ENCODE measurements at regions not wholly inside any gene's neighbourhood (a gene's known extent, or its start where the extent isn't known, plus 50 kb on each side); places are given as distances from the start of the nearest gene placed in this dataset.

DNA sequence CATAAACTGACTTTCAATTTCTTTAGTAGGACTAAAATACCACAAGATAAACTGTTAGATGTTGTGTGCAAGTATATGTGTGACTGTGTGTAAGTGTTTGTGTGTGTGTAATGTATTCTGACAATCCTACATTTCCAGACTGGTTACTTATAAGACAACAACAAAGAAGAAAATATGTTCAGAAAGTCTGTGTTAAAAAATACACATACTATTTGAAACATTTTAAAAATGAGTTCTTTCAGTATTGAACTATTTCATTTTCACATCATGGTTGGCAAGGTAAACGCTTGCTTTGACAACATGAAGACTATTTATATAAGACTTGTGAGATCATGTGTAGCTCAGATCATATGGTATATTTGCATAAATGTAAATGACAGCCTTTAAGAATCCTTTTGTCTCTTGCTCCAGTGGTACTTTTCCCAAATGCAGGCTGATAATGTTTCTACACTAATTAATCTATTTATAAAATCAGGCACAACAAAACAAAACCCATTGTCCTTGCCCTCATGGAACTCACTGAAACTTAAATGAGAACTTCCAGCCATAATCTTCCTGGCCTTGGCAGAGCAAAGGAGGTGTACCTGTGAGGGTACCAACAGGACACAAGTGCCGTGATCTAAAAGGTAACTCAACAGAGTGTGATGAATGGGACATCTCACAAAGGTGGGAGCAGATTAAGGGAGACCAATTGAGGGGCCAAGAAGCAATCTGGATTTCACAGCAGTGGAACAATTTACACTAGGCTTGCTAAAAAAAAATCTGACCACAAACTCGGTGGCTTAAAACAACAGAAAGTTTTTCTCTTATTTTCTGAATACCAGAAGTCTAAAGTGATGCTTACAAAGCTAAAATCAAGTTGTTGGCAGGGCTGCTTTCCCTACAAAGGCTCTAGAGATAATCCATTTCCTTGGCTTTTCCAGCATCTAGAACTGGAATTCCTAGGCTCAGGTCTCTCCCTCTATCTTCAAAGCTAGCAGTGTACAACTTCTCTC lies 349.0 kb downstream of the TBC1D4 start:
- Mint-ChIP-seq H3K27ac (no peak overlapping the region), H3K36me3 (ENCODE audit: low read depth) (no peaks in the 10 kb centered on the region), H3K27me3 (ENCODE audit: low read depth) (peaks cover 2% of the 10 kb centered on the region), H3K4me1 (ENCODE audit: low read depth) (no peaks in the 10 kb centered on the region), H3K9me3 (no peaks in the 10 kb centered on the region), H3K4me3 (no peak overlapping the region)
- no peak for DNase-seq (ENCODE audit: low spot score)

DNA sequence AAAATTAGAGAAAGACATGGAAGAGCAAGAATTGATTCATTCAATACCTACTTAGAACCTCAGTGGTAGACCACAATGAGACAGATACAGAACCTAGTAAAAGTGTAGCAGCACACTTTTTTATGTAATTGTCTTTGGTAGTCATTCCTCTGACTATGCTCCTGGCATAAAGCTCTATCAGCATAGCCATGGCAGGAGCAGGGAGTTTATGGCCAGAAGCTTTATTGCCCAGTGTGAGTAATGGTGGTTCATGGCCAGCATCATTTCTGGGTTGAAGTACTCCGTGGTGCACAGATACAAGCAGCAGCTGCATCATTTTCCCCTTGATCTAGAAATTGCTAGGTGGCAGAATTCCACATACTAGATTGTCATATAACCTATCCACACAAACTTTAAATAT lies 352.6 kb downstream of the TBC1D4 start:
- Mint-ChIP-seq H3K27ac (no peak overlapping the region), H3K9me3 (no peaks in the 10 kb centered on the region)
- no peak for DNase-seq (ENCODE audit: low spot score)

DNA sequence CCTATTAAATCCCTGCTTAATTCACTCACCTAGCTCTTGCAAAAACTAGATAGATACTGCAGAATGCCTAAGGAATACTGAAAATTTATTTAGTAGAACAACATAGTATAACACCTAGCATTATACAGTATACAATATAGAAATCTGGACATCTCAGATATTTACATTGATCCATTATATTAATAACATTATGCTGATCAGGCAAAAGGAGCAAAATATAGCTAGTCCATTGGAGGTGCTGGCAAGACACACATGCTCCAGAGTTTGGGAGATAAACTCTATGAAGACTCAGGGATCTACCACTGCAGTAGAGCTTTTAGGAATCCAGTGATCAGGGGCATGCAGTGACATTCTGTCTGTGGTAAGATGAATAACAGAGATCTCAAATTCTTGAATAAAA lies 357.6 kb downstream of the TBC1D4 start:
- Mint-ChIP-seq H3K4me1 (ENCODE audit: low read depth) (no peaks in the 10 kb centered on the region), H3K27ac (no peak overlapping the region), H3K9me3 (no peaks in the 10 kb centered on the region), H3K36me3 (ENCODE audit: low read depth) (no peaks in the 10 kb centered on the region), H3K27me3 (ENCODE audit: low read depth) (no peaks in the 10 kb centered on the region), H3K4me3 (no peak overlapping the region)
- DNase-seq (ENCODE audit: low spot score): no peak

More for the DNA sequence above, 352.6 kb downstream of the TBC1D4 start:
- H3K4me1 Mint-ChIP-seq (ENCODE audit: low read depth): no peaks in the 10 kb centered on the region
- H3K27me3 Mint-ChIP-seq (ENCODE audit: low read depth): peaks cover 2% of the 10 kb centered on the region
- no peaks in the 10 kb centered on the region for H3K36me3 Mint-ChIP-seq (ENCODE audit: low read depth)
- H3K4me3 Mint-ChIP-seq: no peak overlapping the region

DNA sequence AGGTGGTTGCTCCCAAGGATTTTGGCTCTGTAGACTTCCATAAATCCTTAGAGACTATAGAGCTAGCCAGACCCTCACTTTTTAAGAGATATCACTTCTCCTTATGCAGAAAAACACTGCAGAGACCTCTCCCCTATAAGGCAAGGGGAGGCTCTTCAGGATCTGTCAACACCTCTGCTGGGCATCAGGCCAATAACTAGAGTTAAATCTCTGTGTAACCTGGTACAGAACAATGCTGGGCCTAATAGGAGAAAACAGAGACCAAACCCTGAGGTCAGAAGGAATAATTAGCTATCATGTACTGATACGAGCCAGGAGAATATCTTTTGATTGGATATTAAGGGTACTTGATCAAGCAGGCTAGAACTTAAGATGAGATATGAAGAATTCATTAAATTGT lies 358.5 kb downstream of the TBC1D4 start:
- no peaks in the 10 kb centered on the region for H3K9me3 Mint-ChIP-seq
- no peaks in the 10 kb centered on the region for H3K4me1 Mint-ChIP-seq (ENCODE audit: low read depth)
- H3K27ac Mint-ChIP-seq: no peak overlapping the region
- no peak for DNase-seq (ENCODE audit: low spot score)
- H3K36me3 Mint-ChIP-seq (ENCODE audit: low read depth): no peaks in the 10 kb centered on the region
- no peaks in the 10 kb centered on the region for H3K27me3 Mint-ChIP-seq (ENCODE audit: low read depth)
- no peak overlapping the region for H3K4me3 Mint-ChIP-seq

DNA sequence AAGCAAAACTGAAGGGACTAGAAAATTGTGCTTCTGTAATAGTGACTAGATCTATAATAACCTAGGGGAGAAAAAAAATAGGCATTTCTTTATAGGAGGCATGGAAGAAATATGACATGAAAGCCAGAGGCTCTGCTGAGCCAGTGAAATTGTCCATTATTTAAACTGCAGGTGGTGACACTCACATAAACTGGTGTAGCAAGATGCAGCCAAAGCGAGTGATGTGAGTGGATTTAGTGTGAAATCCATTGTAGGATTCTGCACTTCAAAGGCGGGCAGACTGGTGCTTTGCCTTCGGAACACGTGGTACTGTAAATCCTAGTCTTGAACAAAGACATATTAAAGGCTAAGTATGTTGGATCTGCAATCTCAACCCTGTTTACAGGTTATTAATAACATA lies 361.9 kb downstream of the TBC1D4 start:
- Mint-ChIP-seq H3K4me3 (no peak overlapping the region), H3K27me3 (ENCODE audit: low read depth) (no peaks in the 10 kb centered on the region), H3K9me3 (no peaks in the 10 kb centered on the region)

DNA sequence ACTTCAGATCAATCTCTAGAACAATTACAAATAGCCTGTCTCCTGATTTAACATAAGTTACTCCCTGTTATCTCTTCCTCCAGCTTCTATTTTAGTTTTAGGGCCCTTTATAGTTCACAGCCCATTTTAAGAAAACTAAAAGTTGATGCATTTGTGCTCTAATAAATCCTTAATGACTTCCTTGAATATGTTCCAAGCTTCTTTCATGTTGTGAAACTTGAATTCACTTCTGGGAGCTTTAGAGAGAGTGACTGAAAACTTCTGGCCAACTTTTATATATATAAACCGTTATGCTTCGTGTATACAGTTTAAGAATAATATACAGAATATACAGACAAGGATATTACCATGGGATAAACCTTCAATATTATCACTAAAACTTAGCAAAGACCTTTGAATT lies 366.8 kb downstream of the TBC1D4 start:
- DNase-seq (ENCODE audit: low spot score): no peak
- Mint-ChIP-seq H3K4me3 (no peak overlapping the region), H3K36me3 (ENCODE audit: low read depth) (no peaks in the 10 kb centered on the region), H3K9me3 (no peaks in the 10 kb centered on the region), H3K4me1 (ENCODE audit: low read depth) (no peaks in the 10 kb centered on the region), H3K27ac (no peak overlapping the region), H3K27me3 (ENCODE audit: low read depth) (no peaks in the 10 kb centered on the region)

More for the DNA sequence above, 361.9 kb downstream of the TBC1D4 start:
- Mint-ChIP-seq H3K4me1 (ENCODE audit: low read depth) (no peaks in the 10 kb centered on the region), H3K27ac (no peak overlapping the region), H3K36me3 (ENCODE audit: low read depth) (no peaks in the 10 kb centered on the region)
- DNase-seq (ENCODE audit: low spot score): no peak

DNA sequence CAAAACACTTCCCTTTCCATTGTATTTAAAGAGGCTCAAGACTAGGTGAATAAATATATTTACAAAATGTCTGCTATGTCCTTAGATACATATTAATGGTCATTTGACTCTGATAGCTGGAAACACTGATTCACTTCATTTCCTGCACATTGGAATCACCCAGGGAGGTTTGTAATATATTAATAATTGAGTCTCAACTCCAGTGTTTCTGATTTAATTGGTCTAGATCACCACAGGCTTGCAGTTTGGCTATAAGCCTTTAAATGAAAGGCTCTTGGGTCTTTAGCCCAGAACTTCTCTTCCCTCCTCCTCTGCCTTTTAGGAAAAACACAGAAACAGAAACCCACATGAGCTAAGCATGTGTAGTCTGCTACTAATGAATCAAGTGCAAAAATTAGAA lies 378.0 kb downstream of the TBC1D4 start:
- H3K27me3 Mint-ChIP-seq (ENCODE audit: low read depth): peaks cover 2% of the 10 kb centered on the region
- H3K4me3 Mint-ChIP-seq: no peak overlapping the region
- no peak overlapping the region for H3K27ac Mint-ChIP-seq
- H3K36me3 Mint-ChIP-seq (ENCODE audit: low read depth): no peaks in the 10 kb centered on the region
- no peaks in the 10 kb centered on the region for H3K4me1 Mint-ChIP-seq (ENCODE audit: low read depth)
- no peaks in the 10 kb centered on the region for H3K9me3 Mint-ChIP-seq
- no peak for DNase-seq (ENCODE audit: low spot score)

DNA sequence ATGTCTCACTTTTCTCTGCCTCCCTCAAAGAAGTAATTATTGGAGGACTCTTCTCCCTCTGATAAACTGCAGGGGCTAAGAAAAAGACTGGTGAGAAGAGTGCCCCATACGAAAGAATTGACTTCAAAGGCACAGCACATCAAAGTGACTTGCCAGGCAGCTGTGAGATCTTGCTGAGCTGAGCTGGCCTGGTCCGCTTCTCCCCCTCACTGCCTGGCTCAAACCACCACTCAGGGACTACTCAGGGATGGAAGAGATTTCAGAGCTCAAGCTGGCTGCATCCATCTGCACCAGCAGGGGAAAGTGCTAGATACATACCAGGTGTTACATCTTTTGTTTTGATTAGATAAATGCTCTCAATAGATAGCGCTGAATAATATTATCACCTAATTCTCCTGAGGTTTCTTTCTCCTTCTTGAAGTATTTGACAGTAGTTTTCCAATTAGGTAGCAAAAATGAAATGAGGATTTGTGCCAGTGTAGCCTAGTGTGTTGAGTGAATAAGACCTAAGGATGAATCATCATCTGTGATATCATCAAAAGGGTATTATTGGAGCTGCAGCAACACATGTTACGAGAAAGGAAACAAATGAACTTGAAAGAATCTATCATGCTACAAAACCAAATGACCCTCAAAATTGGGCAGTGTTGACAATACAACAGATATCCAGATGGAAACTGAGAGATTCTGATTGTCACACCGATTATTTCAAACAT lies 379.8 kb downstream of the TBC1D4 start:
- Mint-ChIP-seq H3K36me3 (ENCODE audit: low read depth) (no peaks in the 10 kb centered on the region), H3K4me1 (ENCODE audit: low read depth) (no peaks in the 10 kb centered on the region), H3K27ac (no peak overlapping the region), H3K9me3 (no peaks in the 10 kb centered on the region), H3K4me3 (no peak overlapping the region), H3K27me3 (ENCODE audit: low read depth) (peaks cover 2% of the 10 kb centered on the region)
- no peak for DNase-seq (ENCODE audit: low spot score)

DNA sequence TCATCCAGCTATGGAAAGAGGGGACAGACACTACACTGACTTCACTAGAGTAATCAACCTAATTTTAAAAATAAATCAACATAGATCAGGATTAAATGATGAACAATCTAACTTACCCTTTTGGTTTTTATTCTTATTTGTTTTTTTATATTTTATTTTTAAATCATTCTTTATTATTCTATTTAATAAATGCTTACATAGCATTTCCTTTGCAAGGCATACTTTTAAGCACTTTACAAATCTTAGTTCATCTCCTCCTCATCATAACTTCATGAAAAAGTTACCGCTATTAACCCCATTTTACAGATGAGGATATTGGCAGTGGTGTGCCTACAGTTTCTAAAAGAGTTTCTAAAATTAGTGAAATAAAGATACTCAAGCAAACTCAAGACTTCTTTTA lies 380.6 kb downstream of the TBC1D4 start:
- Mint-ChIP-seq H3K27me3 (ENCODE audit: low read depth) (no peaks in the 10 kb centered on the region), H3K4me3 (no peak overlapping the region), H3K27ac (no peak overlapping the region), H3K36me3 (ENCODE audit: low read depth) (no peaks in the 10 kb centered on the region), H3K9me3 (no peaks in the 10 kb centered on the region), H3K4me1 (ENCODE audit: low read depth) (no peaks in the 10 kb centered on the region)
- no peak for DNase-seq (ENCODE audit: low spot score)

DNA sequence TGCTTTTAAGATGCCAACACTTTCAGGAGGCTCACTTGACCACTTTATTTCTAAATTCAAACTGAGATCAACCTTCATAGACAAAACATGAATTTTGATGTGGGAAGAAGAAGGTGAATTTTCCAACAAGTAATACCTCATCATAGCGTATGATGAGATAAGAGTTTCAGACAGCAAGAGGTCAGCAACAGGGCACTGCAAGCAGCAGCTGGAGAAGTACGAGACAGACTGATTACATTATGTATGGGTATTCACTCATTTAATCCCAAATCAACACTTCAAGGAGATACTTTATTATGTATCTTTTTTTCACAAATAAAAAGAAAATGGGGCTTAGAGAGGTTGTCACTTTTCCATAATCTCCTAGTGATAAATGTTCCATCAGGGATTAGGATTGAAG lies 389.8 kb downstream of the TBC1D4 start:
- Mint-ChIP-seq H3K27me3 (ENCODE audit: low read depth) (no peaks in the 10 kb centered on the region), H3K4me1 (ENCODE audit: low read depth) (no peaks in the 10 kb centered on the region), H3K27ac (no peak overlapping the region), H3K4me3 (no peak overlapping the region), H3K36me3 (ENCODE audit: low read depth) (no peaks in the 10 kb centered on the region), H3K9me3 (no peaks in the 10 kb centered on the region)
- no peak for DNase-seq (ENCODE audit: low spot score)

DNA sequence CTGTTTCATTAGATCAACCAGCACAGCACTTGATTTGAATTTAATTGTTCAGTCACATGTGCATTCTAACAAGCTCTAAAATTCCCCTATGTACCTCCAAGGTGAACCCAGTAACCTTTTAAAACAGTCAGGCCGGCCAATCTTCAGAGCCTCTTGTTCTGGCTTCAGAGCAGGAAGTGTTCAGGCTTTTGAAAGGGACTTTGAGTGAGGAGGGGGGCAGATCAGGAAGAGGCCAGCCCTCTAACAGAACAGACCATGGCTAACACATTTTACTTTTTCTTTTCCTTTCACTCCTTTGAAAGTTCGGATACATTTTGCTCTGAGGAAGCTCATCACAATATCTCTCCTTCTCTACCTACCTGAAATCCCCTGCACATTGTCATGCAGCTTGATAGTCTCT lies 390.3 kb downstream of the TBC1D4 start:
- no peaks in the 10 kb centered on the region for H3K9me3 Mint-ChIP-seq
- no peak overlapping the region for H3K27ac Mint-ChIP-seq
- no peaks in the 10 kb centered on the region for H3K4me1 Mint-ChIP-seq (ENCODE audit: low read depth)
- no peak for DNase-seq (ENCODE audit: low spot score)
- H3K4me3 Mint-ChIP-seq: no peak overlapping the region
- no peaks in the 10 kb centered on the region for H3K27me3 Mint-ChIP-seq (ENCODE audit: low read depth)
- H3K36me3 Mint-ChIP-seq (ENCODE audit: low read depth): no peaks in the 10 kb centered on the region

DNA sequence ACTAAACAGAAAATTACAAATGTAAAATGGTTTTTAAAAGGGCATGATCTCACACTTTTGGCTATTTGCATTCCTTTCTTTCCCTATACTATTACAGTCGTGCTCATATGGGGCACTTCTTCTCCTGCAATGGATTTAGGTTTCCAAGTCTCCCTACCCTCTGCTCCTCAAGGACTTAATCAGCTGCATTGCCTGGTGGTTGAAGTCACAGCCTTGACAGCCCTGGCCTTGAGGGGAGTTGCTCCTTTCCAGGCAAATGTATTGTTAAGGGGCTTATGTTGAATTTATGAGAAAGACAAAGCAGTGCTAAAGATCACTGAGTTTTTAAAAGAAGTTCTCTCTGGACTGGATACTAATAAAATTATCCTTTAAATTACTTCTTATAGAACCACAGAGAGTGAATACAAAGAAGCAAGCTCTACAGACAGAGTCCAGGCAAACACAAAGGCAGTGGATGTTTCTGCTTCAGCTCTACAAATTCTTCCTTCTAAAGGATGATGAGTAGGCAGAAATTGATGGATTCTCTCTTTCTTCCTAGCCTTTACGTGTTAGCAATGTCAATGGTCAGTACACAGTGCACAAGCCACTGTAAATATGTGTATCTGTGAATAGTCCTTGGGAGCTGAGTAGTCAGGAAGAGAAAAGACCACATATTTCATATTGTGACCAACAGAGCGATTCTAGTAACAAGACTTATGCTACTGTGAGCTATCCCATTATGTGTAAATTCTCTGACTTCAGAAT lies 390.9 kb downstream of the TBC1D4 start:
- no peaks in the 10 kb centered on the region for H3K27me3 Mint-ChIP-seq (ENCODE audit: low read depth)
- no peak for DNase-seq (ENCODE audit: low spot score)
- no peak overlapping the region for H3K4me3 Mint-ChIP-seq
- no peak overlapping the region for H3K27ac Mint-ChIP-seq
- H3K9me3 Mint-ChIP-seq: no peaks in the 10 kb centered on the region
- H3K36me3 Mint-ChIP-seq (ENCODE audit: low read depth): no peaks in the 10 kb centered on the region
- H3K4me1 Mint-ChIP-seq (ENCODE audit: low read depth): no peaks in the 10 kb centered on the region

DNA sequence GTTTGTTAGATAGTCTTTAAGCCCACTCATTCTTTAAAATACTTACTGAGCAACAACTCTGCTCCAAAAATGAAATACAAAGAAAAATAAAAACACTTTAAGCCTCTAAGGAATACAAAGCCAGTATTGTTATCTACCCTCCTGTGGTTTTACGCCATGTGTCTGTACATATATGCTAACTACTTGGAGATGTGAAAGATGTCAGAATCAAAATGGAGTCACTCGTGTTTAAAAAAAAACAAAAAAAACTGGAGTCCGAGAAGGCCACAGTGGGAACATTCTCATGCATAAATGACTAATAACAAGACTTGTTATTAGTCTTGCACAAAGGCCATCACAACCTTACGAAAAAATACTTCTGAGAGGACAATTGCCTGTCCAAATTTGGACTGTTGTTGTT lies 393.1 kb downstream of the TBC1D4 start:
- H3K4me3 Mint-ChIP-seq: no peak overlapping the region
- no peak for DNase-seq (ENCODE audit: low spot score)
- H3K4me1 Mint-ChIP-seq (ENCODE audit: low read depth): no peaks in the 10 kb centered on the region
- no peak overlapping the region for H3K27ac Mint-ChIP-seq
- no peaks in the 10 kb centered on the region for H3K36me3 Mint-ChIP-seq (ENCODE audit: low read depth)
- H3K27me3 Mint-ChIP-seq (ENCODE audit: low read depth): no peaks in the 10 kb centered on the region
- H3K9me3 Mint-ChIP-seq: no peaks in the 10 kb centered on the region

DNA sequence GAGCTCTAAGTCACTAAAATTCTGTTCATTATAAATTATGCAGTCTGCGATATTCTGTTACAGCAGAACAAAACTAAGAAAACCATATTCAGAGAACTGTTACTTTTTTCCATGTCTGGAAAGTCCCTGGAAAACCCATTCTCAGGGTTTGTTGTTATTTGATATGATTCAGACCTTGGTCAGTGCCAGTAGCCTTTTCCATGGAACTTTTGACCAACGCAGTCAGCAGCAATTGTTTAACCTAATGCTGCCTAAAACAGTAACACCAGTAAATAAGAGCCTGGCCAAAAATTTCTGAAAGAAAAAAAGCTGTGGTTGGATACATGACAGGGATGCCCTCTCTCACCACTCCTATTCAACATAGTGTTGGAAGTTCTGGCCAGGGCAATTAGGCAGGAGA lies 402.7 kb downstream of the TBC1D4 start:
- Mint-ChIP-seq H3K4me1 (ENCODE audit: low read depth) (no peaks in the 10 kb centered on the region), H3K4me3 (no peak overlapping the region), H3K27me3 (ENCODE audit: low read depth) (no peaks in the 10 kb centered on the region), H3K27ac (no peak overlapping the region), H3K36me3 (ENCODE audit: low read depth) (no peaks in the 10 kb centered on the region), H3K9me3 (no peaks in the 10 kb centered on the region)
- no peak for DNase-seq (ENCODE audit: low spot score)

All from T-helper 2 cell treated with Interferon-gamma antibody and Interleukin-4, amounts not matched to agents 5 μg/mL and 100 μg/mL, for 36 hours (primary cell).